WTC11 (cell line): ENCODE measurements at regions not wholly inside any gene's neighbourhood (a gene's known extent, or its start where the extent isn't known, plus 50 kb on each side); places are given as distances from the start of the nearest gene placed in this dataset.
"Not testable (repeated sequence)": the region's sequence is repeated elsewhere in the genome, so short reads cannot be mapped to it uniquely, and the experiment has no call there.

Experiments
- ARID4B ChIP-seq: sonication (generic); formaldehyde crosslinking; IDR thresholded peaks from 2 replicates; pipeline ENCODE4 v1.8.0; 2023; ENCODE audit warnings: missing genetic modification reagents, mild to moderate bottlenecking, borderline replicate concordance
- CREB1 ChIP-seq: sonication (generic); formaldehyde crosslinking; IDR thresholded peaks from 2 replicates; pipeline ENCODE4 v1.8.0; 2023; ENCODE audit warnings: mild to moderate bottlenecking, missing genetic modification reagents
- CTCF ChIP-seq: fragments of 200-600 bp; IDR thresholded peaks from 2 replicates; pipeline ENCODE4 v1.8.0; 2022; ENCODE audit warnings: antibody characterized with exemption
- E2F4 ChIP-seq: sonication (generic); formaldehyde crosslinking; IDR thresholded peaks from 2 replicates; pipeline ENCODE4 v1.8.1; 2022; ENCODE audit warnings: low read depth, mild to moderate bottlenecking, moderate library complexity, missing genetic modification reagents, borderline replicate concordance
- FOXP1 ChIP-seq: sonication (generic); formaldehyde crosslinking; IDR thresholded peaks from 2 replicates; pipeline ENCODE4 v1.8.0; 2022; ENCODE audit warnings: missing genetic modification reagents, mild to moderate bottlenecking, moderate library complexity, borderline replicate concordance
- JUN ChIP-seq: sonication (generic); formaldehyde crosslinking; IDR thresholded peaks from 2 replicates; pipeline ENCODE4 v1.8.0; 2023; ENCODE audit warnings: mild to moderate bottlenecking, missing genetic modification reagents
- TCF7 ChIP-seq: sonication (generic); formaldehyde crosslinking; IDR thresholded peaks from 2 replicates; pipeline ENCODE4 v1.8.0; 2022; ENCODE audit warnings: mild to moderate bottlenecking, low read depth, missing genetic modification reagents, moderate library complexity
- TEAD4 ChIP-seq: sonication (generic); formaldehyde crosslinking; IDR thresholded peaks from 2 replicates; pipeline ENCODE4 v1.8.0; 2022; ENCODE audit warnings: mild to moderate bottlenecking, missing genetic modification reagents
- TP53 ChIP-seq: sonication (generic); formaldehyde crosslinking; IDR thresholded peaks from 2 replicates; pipeline ENCODE4 v1.8.1; 2023; ENCODE audit warnings: mild to moderate bottlenecking, missing genetic modification reagents
- ZMAT4 ChIP-seq: fragments of 250-450 bp; sonication (Bioruptor Pico); IDR thresholded peaks from 2 replicates; pipeline ENCODE4 v1.9.0; 2021; ENCODE audit warnings: mild to moderate bottlenecking

GRCh38 chr21:14008436-14008835 is 202.3 kb downstream of the LIPI start:
- not testable (repeated sequence) for TF ChIP-seq TP53 (CRISPR knock-in tag); ZMAT4; CTCF; TEAD4; CREB1 (CRISPR knock-in tag); FOXP1 (CRISPR knock-in tag); TCF7; E2F4 (CRISPR knock-in tag); ARID4B; JUN
